ENCODE measurements at regions not wholly inside any gene's neighbourhood (a gene's known extent, or its start where the extent isn't known, plus 50 kb on each side); places are given as distances from the start of the nearest gene placed in this dataset.

- Mint-ChIP-seq H3K4me3 (no peak overlapping the region), H3K36me3 (no peaks in the 10 kb centered on the region), H3K27ac (no peak overlapping the region), H3K9me3 (peaks cover 2 to 13% (median 7%) of the 10 kb centered on the region in 7 donors), H3K27me3 (ENCODE audit: low read depth in 3 of 3) (no peaks in the 10 kb centered on the region), H3K4me1 (no peaks in the 10 kb centered on the region)
- DNase-seq = no peak
- no CpG with 5 or more reads among the region's 2 CpGs for WGBS (ENCODE audit: insufficient coverage)
- no peak for TF ChIP-seq CTCF (IDR thresholded peaks at IDR 0.05)
- H4K20me1 ChIP-seq (ENCODE audit: insufficient read depth, low read length) = no peaks in the 10 kb centered on the region
- no peaks in the 10 kb centered on the region for H3K27me3 ChIP-seq (ENCODE audit: control insufficient read depth in 2 of 2, insufficient read depth in 2 of 2, low read length in 2 of 2)
- no peak overlapping the region for H2AFZ ChIP-seq (ENCODE audit: insufficient read depth, low read depth, low read length, poor library complexity, severe bottlenecking)
- no peak overlapping the region for H3K4me2 ChIP-seq (replicated peaks; ENCODE audit: extremely low read depth, low read length, poor library complexity, severe bottlenecking)
- H3K4me1 ChIP-seq (ENCODE audit: control insufficient read depth in 1 of 2, insufficient read depth in 2 of 2, low read length in 2 of 2) = no peaks in the 10 kb centered on the region
- H3K4me3 ChIP-seq (replicated peaks in 1 of 3; ENCODE audit: low read depth in 2 of 3, low read length in 3 of 3) = no peak overlapping the region
- no peak overlapping the region for H3K27ac ChIP-seq (ENCODE audit: low read depth in 1 of 2, low read length in 2 of 2)
- H3K9me3 ChIP-seq (replicated peaks in 1 of 2; ENCODE audit: control insufficient read depth in 1 of 2, insufficient read depth in 1 of 2, low read length in 2 of 2) = peaks cover 6 to 12% of the 10 kb centered on the region in 2 donors
- no peaks in the 10 kb centered on the region for H3K79me2 ChIP-seq (ENCODE audit: insufficient read depth, low read length)
- H3K36me3 ChIP-seq (replicated peaks in 1 of 2; ENCODE audit: control insufficient read depth in 1 of 2, insufficient read depth in 2 of 2, low read length in 2 of 2) = no peaks in the 10 kb centered on the region
- no peak overlapping the region for H3K9ac ChIP-seq (ENCODE audit: insufficient read depth, low read length, poor library complexity, severe bottlenecking)
- intact Hi-C loops (cut with micrococcal nuclease) = no loop called here
Measured at GRCh38 chr2:188893972-188894371, 80.2 kb upstream of the COL3A1 start.

GRCh38 chr2:188894979-188895378 lies 79.2 kb upstream of the COL3A1 start:
- intact Hi-C loops (cut with micrococcal nuclease) = no loop called here
- H3K27ac Mint-ChIP-seq = no peak overlapping the region
- H3K36me3 ChIP-seq (replicated peaks in 1 of 2; ENCODE audit: control insufficient read depth in 1 of 2, insufficient read depth in 2 of 2, low read length in 2 of 2) = no peaks in the 10 kb centered on the region
- H3K9me3 Mint-ChIP-seq = peaks cover 0 to 13% (median 3%) of the 10 kb centered on the region in 7 donors
- H3K36me3 Mint-ChIP-seq = no peaks in the 10 kb centered on the region
- H3K4me2 ChIP-seq (replicated peaks; ENCODE audit: extremely low read depth, low read length, poor library complexity, severe bottlenecking) = no peak overlapping the region
- no peaks in the 10 kb centered on the region for H4K20me1 ChIP-seq (ENCODE audit: insufficient read depth, low read length)
- H3K4me1 ChIP-seq (ENCODE audit: control insufficient read depth in 1 of 2, insufficient read depth in 2 of 2, low read length in 2 of 2) = no peaks in the 10 kb centered on the region
- no peak overlapping the region for H3K27ac ChIP-seq (ENCODE audit: low read depth in 1 of 2, low read length in 2 of 2)
- no peaks in the 10 kb centered on the region for H3K27me3 ChIP-seq (ENCODE audit: control insufficient read depth in 2 of 2, insufficient read depth in 2 of 2, low read length in 2 of 2)
- no peak overlapping the region for H3K4me3 Mint-ChIP-seq
- no peak overlapping the region for H2AFZ ChIP-seq (ENCODE audit: insufficient read depth, low read depth, low read length, poor library complexity, severe bottlenecking)
- H3K9ac ChIP-seq (ENCODE audit: insufficient read depth, low read length, poor library complexity, severe bottlenecking) = no peak overlapping the region
- no peak for DNase-seq
- H3K79me2 ChIP-seq (ENCODE audit: insufficient read depth, low read length) = no peaks in the 10 kb centered on the region
- H3K4me3 ChIP-seq (replicated peaks in 1 of 3; ENCODE audit: low read depth in 2 of 3, low read length in 3 of 3) = no peak overlapping the region
- H3K9me3 ChIP-seq (replicated peaks in 1 of 2; ENCODE audit: control insufficient read depth in 1 of 2, insufficient read depth in 1 of 2, low read length in 2 of 2) = peaks cover 5 to 12% of the 10 kb centered on the region in 2 donors
- no peaks in the 10 kb centered on the region for H3K27me3 Mint-ChIP-seq (ENCODE audit: low read depth in 3 of 3)
- TF ChIP-seq CTCF (IDR thresholded peaks at IDR 0.05) = no peak
- no peaks in the 10 kb centered on the region for H3K4me1 Mint-ChIP-seq

Data from CD14-positive monocyte (primary cell).